Fibroblast of the aortic adventitia (primary cell): ENCODE measurements at regions not wholly inside any gene's neighbourhood (a gene's known extent, or its start where the extent isn't known, plus 50 kb on each side); places are given as distances from the start of the nearest gene placed in this dataset.

Experiments used
- DNase-seq: peaks from one replicate; pipeline ENCODE4 v3.0.0-alpha.2; 2010; ENCODE audit warnings: low read depth
- H3K4me3 ChIP-seq: 2 replicates; pipeline ENCODE4 v1.5.1; 2011; ENCODE audit warnings: low read depth, mild to moderate bottlenecking, control low read depth, low read length, moderate library complexity
- TF ChIP-seq, protein P1 (sequence below): IDR thresholded peaks from 2 replicates; pipeline ENCODE4 v1.5.1; 2011; ENCODE audit warnings: mild to moderate bottlenecking, low read length, control low read depth, inconsistent platforms; ENCODE audit not compliant: insufficient read depth

GRCh38 chr5:124052201-124052600, 540.2 kb downstream of the CSNK1G3 start:
- TF ChIP-seq, protein P1, sequence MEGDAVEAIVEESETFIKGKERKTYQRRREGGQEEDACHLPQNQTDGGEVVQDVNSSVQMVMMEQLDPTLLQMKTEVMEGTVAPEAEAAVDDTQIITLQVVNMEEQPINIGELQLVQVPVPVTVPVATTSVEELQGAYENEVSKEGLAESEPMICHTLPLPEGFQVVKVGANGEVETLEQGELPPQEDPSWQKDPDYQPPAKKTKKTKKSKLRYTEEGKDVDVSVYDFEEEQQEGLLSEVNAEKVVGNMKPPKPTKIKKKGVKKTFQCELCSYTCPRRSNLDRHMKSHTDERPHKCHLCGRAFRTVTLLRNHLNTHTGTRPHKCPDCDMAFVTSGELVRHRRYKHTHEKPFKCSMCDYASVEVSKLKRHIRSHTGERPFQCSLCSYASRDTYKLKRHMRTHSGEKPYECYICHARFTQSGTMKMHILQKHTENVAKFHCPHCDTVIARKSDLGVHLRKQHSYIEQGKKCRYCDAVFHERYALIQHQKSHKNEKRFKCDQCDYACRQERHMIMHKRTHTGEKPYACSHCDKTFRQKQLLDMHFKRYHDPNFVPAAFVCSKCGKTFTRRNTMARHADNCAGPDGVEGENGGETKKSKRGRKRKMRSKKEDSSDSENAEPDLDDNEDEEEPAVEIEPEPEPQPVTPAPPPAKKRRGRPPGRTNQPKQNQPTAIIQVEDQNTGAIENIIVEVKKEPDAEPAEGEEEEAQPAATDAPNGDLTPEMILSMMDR: no peak
- no peak overlapping the region for H3K4me3 ChIP-seq
- DNase-seq: no peak

- TF ChIP-seq, protein P1: no peak
- no peak overlapping the region for H3K4me3 ChIP-seq
- no peak for DNase-seq
Observed at GRCh38 chr5:124050120-124050770, 538.3 kb downstream of the CSNK1G3 start.

DNA sequence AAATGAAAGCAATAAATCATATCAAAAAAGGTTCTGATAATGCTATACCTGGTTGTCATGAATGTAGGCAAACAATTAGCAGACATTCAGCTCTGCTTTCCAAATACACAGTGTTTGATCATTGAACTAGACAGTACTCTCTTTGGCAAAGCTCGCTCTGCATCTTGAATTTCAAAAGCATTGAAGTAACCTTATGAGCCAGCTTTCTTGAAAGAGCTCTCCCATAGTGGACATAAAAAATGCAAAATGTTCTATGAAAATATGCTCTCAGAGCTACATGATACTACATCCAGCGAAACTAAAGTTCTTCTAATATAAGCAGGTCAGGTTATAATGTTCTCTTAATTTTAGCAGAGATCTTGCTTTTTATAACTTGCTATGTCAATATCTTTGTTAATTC, 533.4 kb downstream of the CSNK1G3 start:
- H3K4me3 ChIP-seq: no peak overlapping the region
- DNase-seq: no peak
- TF ChIP-seq, protein P1: no peak

GRCh38 chr5:124044613-124045012, 532.6 kb downstream of the CSNK1G3 start:
- TF ChIP-seq, protein P1: no peak
- no peak for DNase-seq
- no peak overlapping the region for H3K4me3 ChIP-seq

DNA sequence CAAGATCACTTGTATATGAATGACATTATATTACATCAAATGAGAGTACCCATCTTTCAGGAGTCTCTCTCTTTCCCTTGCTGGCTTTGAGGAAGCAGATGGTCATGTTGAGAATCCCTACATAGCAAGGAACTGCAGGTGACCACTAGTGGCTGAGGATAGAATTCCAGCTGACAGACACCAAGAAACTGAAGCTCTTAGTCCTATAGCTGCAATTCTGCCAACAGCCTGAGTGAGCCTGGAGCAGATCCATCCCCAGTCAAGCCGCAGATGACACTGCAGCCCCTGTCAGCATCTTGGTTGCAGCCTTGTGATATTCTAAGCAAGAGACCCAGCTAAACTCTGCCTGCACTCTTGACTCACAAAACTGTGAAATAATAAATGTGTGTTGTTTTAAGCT, 531.5 kb downstream of the CSNK1G3 start:
- no peak overlapping the region for H3K4me3 ChIP-seq

DNA sequence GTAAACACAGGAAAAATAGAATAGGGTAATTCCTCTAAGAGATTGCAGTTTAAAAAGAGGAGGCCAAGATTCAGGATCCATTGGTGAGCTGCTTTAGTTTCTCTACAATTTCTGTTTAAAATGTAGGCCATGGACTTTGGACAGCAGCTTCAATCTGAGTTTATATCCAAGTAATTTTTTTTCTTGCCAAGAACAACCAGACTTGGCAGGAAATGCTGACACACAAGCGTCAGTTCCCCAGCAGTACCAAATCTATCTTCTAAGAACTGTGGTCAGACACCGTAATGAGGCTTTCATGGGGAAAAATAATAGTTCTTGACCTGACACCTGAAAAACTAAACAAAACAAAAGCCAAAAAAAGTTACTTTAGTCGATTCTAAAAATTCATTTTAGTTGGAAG, 528.8 kb downstream of the CSNK1G3 start:
- H3K4me3 ChIP-seq: no peak overlapping the region
- DNase-seq: peak; percentile 62
- TF ChIP-seq, protein P1: no peak

More for the DNA sequence above, 531.5 kb downstream of the CSNK1G3 start:
- TF ChIP-seq, protein P1: no peak
- no peak for DNase-seq

DNA sequence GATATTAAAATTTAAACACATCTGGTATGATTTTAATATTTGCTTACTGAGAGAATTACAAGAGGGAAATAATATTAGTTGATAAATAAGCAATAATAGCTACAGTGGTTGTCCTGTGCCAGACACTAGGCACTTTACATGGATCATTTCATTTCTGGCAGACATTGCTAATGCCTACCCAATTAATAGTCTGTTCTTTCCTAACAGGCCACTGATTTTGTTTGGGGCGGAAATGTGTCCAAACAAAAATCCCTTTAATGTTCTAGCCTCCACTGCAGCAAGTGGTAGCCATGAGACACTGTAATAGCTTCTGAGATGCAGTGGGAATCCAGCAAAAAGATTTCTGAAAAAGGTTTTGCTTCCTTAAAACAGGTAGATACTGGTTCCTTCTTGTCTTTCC, 527.4 kb downstream of the CSNK1G3 start:
- no peak overlapping the region for H3K4me3 ChIP-seq
- TF ChIP-seq, protein P1: no peak
- no peak for DNase-seq
